ENCODE measurements at regions not wholly inside any gene's neighbourhood (a gene's known extent, or its start where the extent isn't known, plus 50 kb on each side); places are given as distances from the start of the nearest gene placed in this dataset.

- no peak for TF ChIP-seq CTCF (IDR thresholded peaks at IDR 0.05; ENCODE audit: borderline replicate concordance, extremely low read depth, low read length, poor library complexity, severe bottlenecking)
- no peak for TF ChIP-seq EZH2 (IDR thresholded peaks at IDR 0.05; ENCODE audit: borderline replicate concordance, low read depth, low read length, severe bottlenecking)
These were observed 363.9 kb upstream of the PPP1R2C start for GRCh38 chrX:43141885-43142284.
